ENCODE measurements at regions not wholly inside any gene's neighbourhood (a gene's known extent, or its start where the extent isn't known, plus 50 kb on each side); places are given as distances from the start of the nearest gene placed in this dataset.

DNA sequence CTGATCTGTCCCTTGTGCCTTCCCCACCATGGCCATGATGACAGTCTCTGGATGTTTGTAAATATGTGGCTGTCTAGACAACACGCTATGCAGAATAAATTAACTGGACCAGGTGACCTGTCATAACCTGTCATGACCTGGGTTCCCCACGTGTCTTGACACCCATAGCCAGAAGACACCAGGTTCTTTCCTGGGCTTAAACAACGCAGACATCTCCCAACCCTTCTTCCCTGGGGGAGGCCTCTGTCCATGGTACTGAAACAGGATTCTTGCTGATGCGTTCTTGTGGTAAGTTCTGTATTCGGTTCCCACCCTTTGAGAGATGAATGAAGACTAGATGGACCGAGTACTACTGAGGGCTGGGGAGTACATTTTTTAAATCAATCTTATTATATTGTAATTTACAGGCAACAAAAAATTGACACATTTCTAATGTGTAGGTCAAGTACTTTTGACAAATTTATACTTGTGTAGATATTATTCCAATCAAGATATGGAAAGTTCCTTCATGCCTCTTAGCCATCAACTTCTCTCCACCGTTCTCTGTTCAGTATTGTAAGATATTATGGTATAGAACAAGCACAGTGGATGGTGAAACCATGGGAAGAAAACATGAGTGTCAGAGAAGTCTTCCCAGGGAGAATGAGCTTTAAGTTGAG is 738.8 kb downstream of the PTPRU start:
- Histone ChIP-seq H3K36me3 (no peaks in the 10 kb centered on the region), H3K27ac (no peak overlapping the region), H3K4me3 (ENCODE audit: low read depth in 1 of 2, low read length in 1 of 2) (no peak overlapping the region), H3K4me1 (ENCODE audit: control insufficient read depth in 1 of 2, insufficient read depth in 1 of 2, low read depth in 1 of 2, low read length in 1 of 2) (no peaks in the 10 kb centered on the region), H3K27me3 (no peaks in the 10 kb centered on the region), H3K9me3 (no peaks in the 10 kb centered on the region)
- TF ChIP-seq, protein P1, sequence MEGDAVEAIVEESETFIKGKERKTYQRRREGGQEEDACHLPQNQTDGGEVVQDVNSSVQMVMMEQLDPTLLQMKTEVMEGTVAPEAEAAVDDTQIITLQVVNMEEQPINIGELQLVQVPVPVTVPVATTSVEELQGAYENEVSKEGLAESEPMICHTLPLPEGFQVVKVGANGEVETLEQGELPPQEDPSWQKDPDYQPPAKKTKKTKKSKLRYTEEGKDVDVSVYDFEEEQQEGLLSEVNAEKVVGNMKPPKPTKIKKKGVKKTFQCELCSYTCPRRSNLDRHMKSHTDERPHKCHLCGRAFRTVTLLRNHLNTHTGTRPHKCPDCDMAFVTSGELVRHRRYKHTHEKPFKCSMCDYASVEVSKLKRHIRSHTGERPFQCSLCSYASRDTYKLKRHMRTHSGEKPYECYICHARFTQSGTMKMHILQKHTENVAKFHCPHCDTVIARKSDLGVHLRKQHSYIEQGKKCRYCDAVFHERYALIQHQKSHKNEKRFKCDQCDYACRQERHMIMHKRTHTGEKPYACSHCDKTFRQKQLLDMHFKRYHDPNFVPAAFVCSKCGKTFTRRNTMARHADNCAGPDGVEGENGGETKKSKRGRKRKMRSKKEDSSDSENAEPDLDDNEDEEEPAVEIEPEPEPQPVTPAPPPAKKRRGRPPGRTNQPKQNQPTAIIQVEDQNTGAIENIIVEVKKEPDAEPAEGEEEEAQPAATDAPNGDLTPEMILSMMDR (IDR thresholded peaks at IDR 0.05) = no peak

DNA sequence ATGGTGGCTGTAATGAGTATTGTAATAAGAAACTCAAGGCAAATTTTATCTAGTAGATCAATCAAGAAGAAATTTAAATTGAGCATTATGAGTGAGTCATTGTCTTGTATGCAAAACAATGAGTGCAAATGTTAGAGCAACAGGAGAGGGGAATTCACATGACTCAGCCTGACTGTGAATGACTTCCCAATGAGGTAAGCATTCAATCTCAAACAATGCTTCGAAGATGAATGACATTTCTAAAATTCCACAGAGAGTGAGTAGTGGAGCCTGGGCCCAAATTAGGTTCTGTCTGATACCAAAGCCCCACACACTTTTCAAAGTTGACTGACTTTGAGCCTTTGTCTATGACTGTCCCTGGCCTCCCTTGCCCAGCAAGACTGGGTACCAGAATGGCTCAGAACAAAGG is 738.0 kb downstream of the PTPRU start:
- Histone ChIP-seq H3K27me3 (no peaks in the 10 kb centered on the region), H3K36me3 (no peaks in the 10 kb centered on the region), H3K4me1 (ENCODE audit: control insufficient read depth in 1 of 2, insufficient read depth in 1 of 2, low read depth in 1 of 2, low read length in 1 of 2) (no peaks in the 10 kb centered on the region), H3K4me3 (ENCODE audit: low read depth in 1 of 2, low read length in 1 of 2) (no peak overlapping the region), H3K27ac (no peak overlapping the region), H3K9me3 (no peaks in the 10 kb centered on the region)
- TF ChIP-seq, protein P1 (IDR thresholded peaks at IDR 0.05) = no peak

DNA sequence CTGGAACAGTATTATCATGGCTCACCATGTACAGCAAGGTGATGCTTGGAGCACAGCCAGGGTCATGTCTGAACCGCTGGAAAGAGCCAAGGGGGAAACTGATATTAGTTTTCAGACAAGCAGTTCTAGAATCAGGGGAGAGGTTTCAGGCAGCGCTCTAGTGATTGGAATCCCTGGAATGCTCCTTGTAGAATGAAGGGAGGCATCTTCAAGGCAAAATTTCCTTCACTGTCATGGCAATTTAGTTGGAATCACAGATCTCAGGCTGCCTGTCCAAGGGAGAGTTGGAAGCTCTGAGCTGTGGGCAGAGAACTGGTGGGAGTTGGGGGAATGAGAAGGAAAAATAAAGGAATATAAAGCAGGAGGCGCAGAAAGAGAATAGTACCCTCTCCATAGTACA is 737.1 kb downstream of the PTPRU start:
- H3K4me1 ChIP-seq (ENCODE audit: control insufficient read depth in 1 of 2, insufficient read depth in 1 of 2, low read depth in 1 of 2, low read length in 1 of 2) = no peaks in the 10 kb centered on the region
- TF ChIP-seq, protein P1 (IDR thresholded peaks at IDR 0.05) = no peak

DNA sequence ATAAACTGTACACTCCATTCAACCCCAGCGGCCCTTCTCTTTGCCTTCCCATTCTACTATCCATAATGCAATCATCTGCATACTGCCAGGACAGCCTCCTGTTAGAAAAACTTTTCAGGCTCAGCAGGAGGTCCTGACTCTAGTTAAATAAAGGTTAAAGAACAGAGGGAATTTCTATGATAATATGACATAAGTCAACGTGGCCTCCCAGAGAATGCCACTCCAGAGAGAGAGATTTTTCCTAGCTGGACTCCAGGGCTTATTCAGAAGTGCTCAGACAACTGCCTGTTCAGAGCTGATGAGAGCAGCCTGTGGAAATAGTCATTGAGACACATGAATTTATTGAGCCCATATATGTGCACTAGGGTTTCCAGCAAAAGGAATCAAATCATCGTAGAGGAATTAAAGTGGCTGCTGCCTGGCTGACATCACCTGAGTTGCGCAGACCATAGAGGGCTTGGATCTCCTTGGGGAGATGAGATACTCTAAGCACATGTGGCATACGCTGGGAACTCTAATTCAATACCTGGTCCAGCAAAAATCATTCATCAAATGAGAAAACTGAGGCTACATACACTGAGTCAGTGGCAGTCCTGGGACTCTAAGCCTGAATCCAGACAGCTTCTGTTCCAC is 736.2 kb downstream of the PTPRU start:
- Histone ChIP-seq H3K27me3 (no peaks in the 10 kb centered on the region), H3K4me1 (ENCODE audit: control insufficient read depth in 1 of 2, insufficient read depth in 1 of 2, low read depth in 1 of 2, low read length in 1 of 2) (no peaks in the 10 kb centered on the region), H3K27ac (no peak overlapping the region), H3K4me3 (ENCODE audit: low read depth in 1 of 2, low read length in 1 of 2) (no peak overlapping the region), H3K36me3 (no peaks in the 10 kb centered on the region), H3K9me3 (no peaks in the 10 kb centered on the region)
- TF ChIP-seq, protein P1 (IDR thresholded peaks at IDR 0.05) = no peak

More for the DNA sequence above, 737.1 kb downstream of the PTPRU start:
- Histone ChIP-seq H3K36me3 (no peaks in the 10 kb centered on the region), H3K4me3 (ENCODE audit: low read depth in 1 of 2, low read length in 1 of 2) (no peak overlapping the region), H3K9me3 (no peaks in the 10 kb centered on the region), H3K27me3 (no peaks in the 10 kb centered on the region), H3K27ac (no peak overlapping the region)

DNA sequence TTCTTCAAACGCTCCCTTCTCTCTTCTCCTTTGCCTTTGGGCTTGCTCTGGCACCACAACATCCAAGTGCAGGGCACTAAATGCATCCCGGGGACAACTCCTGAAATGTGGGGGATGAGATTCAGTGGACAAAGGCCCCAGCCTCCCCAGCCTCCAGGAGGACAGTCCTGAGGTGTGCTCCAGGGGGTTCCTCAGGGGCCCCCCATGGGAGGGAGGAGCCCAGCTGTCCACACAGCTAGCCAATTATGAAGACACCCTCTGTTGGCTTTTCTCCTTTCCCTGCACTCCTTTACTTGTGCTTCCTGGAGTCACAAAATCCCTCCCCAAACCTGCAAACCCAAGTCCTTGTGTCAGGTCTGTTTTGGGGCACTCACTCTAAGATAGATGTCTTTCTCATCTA is 735.4 kb downstream of the PTPRU start:
- no peaks in the 10 kb centered on the region for H3K9me3 ChIP-seq
- H3K27me3 ChIP-seq = no peaks in the 10 kb centered on the region
- no peak overlapping the region for H3K4me3 ChIP-seq (ENCODE audit: low read depth in 1 of 2, low read length in 1 of 2)
- H3K4me1 ChIP-seq (ENCODE audit: control insufficient read depth in 1 of 2, insufficient read depth in 1 of 2, low read depth in 1 of 2, low read length in 1 of 2) = no peaks in the 10 kb centered on the region
- H3K27ac ChIP-seq = no peak overlapping the region
- TF ChIP-seq, protein P1 (IDR thresholded peaks at IDR 0.05) = no peak
- H3K36me3 ChIP-seq = no peaks in the 10 kb centered on the region
